Superior temporal gyrus (tissue), 1 donor: ENCODE measurements at regions not wholly inside any gene's neighbourhood (a gene's known extent, or its start where the extent isn't known, plus 50 kb on each side); places are given as distances from the start of the nearest gene placed in this dataset.
A peak's percentile ranks its signal among the peaks of the same experiment; 100 is the strongest.

Experiments used
- DNase-seq: peaks from one replicate; pipeline ENCODE4 v3.0.0-alpha.2; 2016; ENCODE audit errors: extremely low spot score

GRCh38 chr5:30092548-30092947 is 1100.9 kb upstream of the CDH6 start:
- DNase-seq, result no peak

GRCh38 chr5:30069441-30070263 is 1123.8 kb upstream of the CDH6 start:
- no peak for DNase-seq

- no peak for DNase-seq
Measured at GRCh38 chr5:30063503-30063902, 1130.0 kb upstream of the CDH6 start.

GRCh38 chr5:30051976-30052375 is 1141.5 kb upstream of the CDH6 start:
- DNase-seq, result no peak

- DNase-seq, result peak; percentile 30
Measured at GRCh38 chr5:30050056-30050815, 1143.2 kb upstream of the CDH6 start.

GRCh38 chr5:30042677-30043076 is 1150.8 kb upstream of the CDH6 start:
- DNase-seq, result no peak

- DNase-seq, result no peak
Measured at GRCh38 chr5:30041831-30042385, 1151.6 kb upstream of the CDH6 start.

- DNase-seq, result no peak
Measured at GRCh38 chr5:30041291-30041690, 1152.2 kb upstream of the CDH6 start.

GRCh38 chr5:30040488-30041118 is 1152.9 kb upstream of the CDH6 start:
- DNase-seq, result peak; percentile 86

- DNase-seq, result no peak
Measured at GRCh38 chr5:30039379-30039778, 1154.1 kb upstream of the CDH6 start.

- DNase-seq, result no peak
Measured at GRCh38 chr5:30034870-30035269, 1158.6 kb upstream of the CDH6 start.

GRCh38 chr5:30030101-30030500 is 1163.4 kb upstream of the CDH6 start:
- DNase-seq, result no peak

- no peak for DNase-seq
Measured at GRCh38 chr5:30001826-30002225, 1191.7 kb upstream of the CDH6 start.

- no peak for DNase-seq
Measured at GRCh38 chr5:30000231-30000630, 1193.3 kb upstream of the CDH6 start.

- no peak for DNase-seq
Measured at GRCh38 chr5:29995154-29995553, 1198.3 kb upstream of the CDH6 start.

GRCh38 chr5:29994519-29994918 is 1199.0 kb upstream of the CDH6 start:
- no peak for DNase-seq

- no peak for DNase-seq
Measured at GRCh38 chr5:29993286-29993685, 1200.2 kb upstream of the CDH6 start.

GRCh38 chr5:29992248-29992647 is 1201.2 kb upstream of the CDH6 start:
- DNase-seq, result no peak

- DNase-seq, result no peak
Measured at GRCh38 chr5:29990681-29991080, 1202.8 kb upstream of the CDH6 start.

- DNase-seq, result no peak
Measured at GRCh38 chr5:29984156-29984540, 1209.3 kb upstream of the CDH6 start.

GRCh38 chr5:29983528-29984155 is 1209.8 kb upstream of the CDH6 start:
- DNase-seq, result no peak

GRCh38 chr5:29982457-29982856 is 1211.0 kb upstream of the CDH6 start:
- DNase-seq, result no peak
